GM18499 (cell line): ENCODE measurements at regions not wholly inside any gene's neighbourhood (a gene's known extent, or its start where the extent isn't known, plus 50 kb on each side); places are given as distances from the start of the nearest gene placed in this dataset.
"Not testable (repeated sequence)": the region's sequence is repeated elsewhere in the genome, so short reads cannot be mapped to it uniquely, and the experiment has no call there.

Experiments
- ATAC-seq: cut with Tn5 transposase; IDR thresholded peaks from one replicate; pipeline ENCODE4 v1.9.1; 2021; ENCODE audit warnings: moderate number of reproducible peaks; ENCODE audit not compliant: insufficient read depth, unreplicated experiment

GRCh38 chrX:46036508-46036907 lies 508.7 kb downstream of the ZNF674 start:
- no peak for ATAC-seq

GRCh38 chrX:46034868-46035267 lies 510.4 kb downstream of the ZNF674 start:
- no peak for ATAC-seq

GRCh38 chrX:46029777-46030176 lies 515.4 kb downstream of the ZNF674 start:
- ATAC-seq, result no peak

GRCh38 chrX:46016296-46016695 lies 528.9 kb downstream of the ZNF674 start:
- no peak for ATAC-seq

- no peak for ATAC-seq
Observed at GRCh38 chrX:46015653-46016052, 529.6 kb downstream of the ZNF674 start.

GRCh38 chrX:45992402-45993123 lies 552.7 kb downstream of the ZNF674 start:
- no peak for ATAC-seq

- ATAC-seq, result no peak
Observed at GRCh38 chrX:45986971-45987370, 558.2 kb downstream of the ZNF674 start.

GRCh38 chrX:45986081-45986480 lies 559.1 kb downstream of the ZNF674 start:
- no peak for ATAC-seq

- not testable (repeated sequence) for ATAC-seq
Observed at GRCh38 chrX:45982958-45983727, 562.1 kb downstream of the ZNF674 start.

- no peak for ATAC-seq
Observed at GRCh38 chrX:45980726-45981125, 564.5 kb downstream of the ZNF674 start.

GRCh38 chrX:45975633-45976032 lies 569.6 kb downstream of the ZNF674 start:
- ATAC-seq, result no peak

- ATAC-seq, result no peak
Observed at GRCh38 chrX:45972636-45973035, 572.6 kb downstream of the ZNF674 start.

GRCh38 chrX:45959567-45959966 lies 585.7 kb downstream of the ZNF674 start:
- ATAC-seq, result no peak

GRCh38 chrX:45956191-45956870 lies 588.9 kb downstream of the ZNF674 start:
- no peak for ATAC-seq

GRCh38 chrX:45955661-45956060 lies 589.6 kb downstream of the ZNF674 start:
- no peak for ATAC-seq

- no peak for ATAC-seq
Observed at GRCh38 chrX:45954026-45954425, 591.2 kb downstream of the ZNF674 start.

GRCh38 chrX:45952030-45952429 lies 593.2 kb downstream of the ZNF674 start:
- no peak for ATAC-seq

- ATAC-seq, result no peak
Observed at GRCh38 chrX:45935408-45935807, 609.8 kb downstream of the ZNF674 start.

- no peak for ATAC-seq
Observed at GRCh38 chrX:45912316-45912715, 632.9 kb downstream of the ZNF674 start.

- ATAC-seq, result no peak
Observed at GRCh38 chrX:45907786-45908185, 637.4 kb downstream of the ZNF674 start.

- ATAC-seq, result no peak
Observed at GRCh38 chrX:45903781-45904201, 641.4 kb downstream of the ZNF674 start.
